HG02943 (cell line): ENCODE measurements at regions not wholly inside any gene's neighbourhood (a gene's known extent, or its start where the extent isn't known, plus 50 kb on each side); places are given as distances from the start of the nearest gene placed in this dataset.

ENCODE experiments used
- ATAC-seq: cut with Tn5 transposase; IDR thresholded peaks from one replicate; pipeline ENCODE4 v1.9.1; 2021; ENCODE audit warnings: mild to moderate bottlenecking, low read depth, moderate library complexity; ENCODE audit not compliant: unreplicated experiment

DNA sequence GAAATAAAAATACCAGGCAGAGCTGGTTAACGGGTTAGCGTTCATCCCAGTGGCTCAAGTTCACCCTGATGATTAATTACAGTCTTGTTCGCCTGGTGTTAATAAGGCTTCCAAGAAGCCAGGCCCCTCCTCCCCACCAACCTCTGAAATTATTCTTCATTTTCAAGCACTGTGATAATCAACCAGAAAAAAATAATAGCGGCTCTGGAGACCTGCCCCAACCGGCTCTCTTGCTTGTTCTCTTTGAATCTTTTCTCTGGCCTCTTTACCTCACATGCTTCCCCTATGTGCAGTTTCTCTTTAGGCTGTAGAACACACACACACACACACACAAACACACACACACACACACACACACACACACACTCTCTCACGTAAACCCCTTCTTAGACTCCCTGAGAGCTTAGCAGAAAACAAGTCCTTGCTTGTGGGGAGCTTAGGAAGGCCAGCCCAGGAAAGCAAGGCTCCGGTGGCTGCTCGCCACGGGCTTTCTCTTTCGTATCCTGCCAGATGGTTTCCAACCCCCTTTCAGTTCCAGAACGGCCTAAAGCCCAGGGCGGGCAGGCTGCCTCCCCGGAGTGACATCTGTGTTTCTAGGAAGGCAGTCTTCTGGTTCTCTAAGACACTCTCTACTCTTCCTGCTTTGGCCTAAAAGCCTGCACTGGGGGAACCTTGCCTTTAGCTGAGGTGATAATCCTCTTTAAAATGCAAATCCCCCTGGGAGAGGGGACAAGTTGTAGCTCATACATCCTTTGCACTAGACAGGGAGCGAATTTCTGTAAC lies 106.4 kb upstream of the SESN3 start:
- ATAC-seq, result peak; percentile 91

DNA sequence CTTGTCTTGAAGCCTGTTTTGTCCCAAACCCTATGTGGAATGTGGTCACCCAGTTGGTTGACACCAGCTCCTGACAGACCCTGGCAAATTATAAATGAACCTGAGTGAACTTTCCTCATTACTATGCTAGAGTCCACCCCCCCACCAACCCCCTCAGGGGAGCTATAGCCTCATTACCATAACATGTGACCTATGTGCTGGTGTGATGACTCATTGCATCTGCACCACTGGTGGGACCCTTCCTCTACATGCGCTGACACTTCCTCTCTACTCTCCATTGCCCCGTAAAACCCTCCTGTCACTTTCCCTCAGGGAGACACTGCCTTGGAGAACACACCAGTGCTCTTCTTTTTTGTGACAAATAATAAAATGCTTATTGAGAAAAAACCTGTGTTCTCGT lies 105.0 kb upstream of the SESN3 start:
- ATAC-seq, result no peak

DNA sequence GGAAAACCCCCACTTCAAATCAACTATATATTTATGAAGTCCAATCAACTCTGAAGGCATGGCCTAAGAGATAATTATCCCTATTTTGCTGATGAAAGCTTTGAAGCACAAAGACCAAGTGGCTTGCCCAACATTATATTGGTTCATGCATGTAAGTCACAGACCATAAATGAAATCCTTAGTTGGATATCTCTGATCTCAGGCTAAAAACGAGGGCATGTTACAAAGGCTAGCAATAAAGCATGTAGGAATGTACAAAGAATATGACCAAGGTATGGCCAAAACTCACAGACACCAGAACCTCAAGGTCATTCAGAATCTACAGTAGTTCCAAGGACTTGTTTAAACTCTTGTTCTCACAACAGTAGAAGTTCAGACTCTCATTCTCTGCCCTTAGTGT lies 100.2 kb upstream of the SESN3 start:
- no peak for ATAC-seq

DNA sequence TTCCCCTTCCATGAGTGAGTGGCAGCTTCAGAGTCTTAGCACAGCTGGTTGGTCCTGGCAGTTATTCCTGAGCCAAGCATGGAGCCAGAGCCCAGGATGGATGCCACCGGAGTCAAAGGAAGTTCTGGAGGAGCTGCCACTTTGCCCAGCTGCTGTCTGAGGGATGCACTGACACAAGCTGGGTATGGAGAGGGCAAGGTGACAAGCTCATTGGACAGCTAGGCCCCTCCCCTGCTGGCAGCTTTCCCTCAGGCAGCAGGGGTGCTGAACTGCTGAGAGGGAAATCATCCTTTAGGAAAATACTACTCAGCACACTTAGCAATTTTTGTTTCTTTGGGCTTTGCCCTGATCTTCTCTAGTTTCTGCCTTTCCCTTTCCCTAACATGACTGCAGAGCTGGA lies 99.3 kb upstream of the SESN3 start:
- ATAC-seq, result no peak

DNA sequence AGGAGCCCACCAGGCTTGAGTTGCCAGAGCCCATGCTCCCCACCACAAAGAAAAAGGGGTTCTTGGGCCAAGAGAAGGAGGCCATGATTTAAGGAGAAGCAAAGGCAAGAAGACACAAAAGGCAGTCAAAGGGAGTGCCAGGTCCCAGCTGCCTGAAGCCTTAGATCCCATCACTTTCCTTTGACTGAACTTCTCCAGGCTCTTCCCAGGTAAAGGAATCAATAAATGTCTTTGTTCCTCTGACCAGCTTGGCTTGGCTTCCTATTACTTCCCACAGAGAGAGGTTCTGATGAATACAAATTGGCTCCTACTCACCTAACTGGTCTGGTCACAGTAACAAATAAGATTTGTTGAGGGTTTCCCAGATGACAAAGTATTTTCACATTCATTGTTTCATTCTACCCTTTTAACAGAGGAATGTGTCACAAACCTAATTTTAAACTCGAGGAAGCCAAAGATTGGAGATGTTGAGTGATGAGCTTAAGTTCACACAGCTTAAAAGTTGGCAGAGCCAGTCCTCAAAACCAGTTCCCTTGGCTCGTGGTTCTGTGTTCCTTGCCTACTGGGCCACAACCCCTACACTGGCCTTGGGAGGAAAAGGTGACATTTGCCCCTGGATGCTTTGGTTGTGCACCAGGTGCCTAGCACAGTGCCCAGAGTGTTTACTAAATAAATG lies 96.4 kb upstream of the SESN3 start:
- no peak for ATAC-seq

DNA sequence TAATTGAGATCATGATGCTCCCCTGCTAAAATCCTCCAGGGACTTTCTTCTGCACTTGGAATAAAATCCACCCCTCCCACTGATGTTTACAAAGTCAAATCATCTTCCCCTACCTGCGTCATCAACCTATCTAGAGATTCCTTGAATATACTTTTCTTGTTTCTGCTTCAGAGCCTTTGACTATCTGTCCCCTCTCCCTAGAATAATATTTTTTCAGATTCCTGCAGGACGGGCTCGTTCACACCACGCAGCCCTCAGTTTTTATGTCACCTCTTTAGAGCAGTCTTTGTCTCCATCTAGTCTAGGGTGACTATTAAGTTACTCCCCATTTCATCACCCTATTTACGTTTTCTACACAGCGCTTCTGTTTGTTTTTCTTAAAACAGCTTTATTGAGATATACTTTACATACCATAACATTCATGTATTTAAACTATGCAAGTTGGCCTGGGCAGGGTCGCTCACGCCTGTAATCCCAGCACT lies 94.8 kb upstream of the SESN3 start:
- ATAC-seq, result no peak

DNA sequence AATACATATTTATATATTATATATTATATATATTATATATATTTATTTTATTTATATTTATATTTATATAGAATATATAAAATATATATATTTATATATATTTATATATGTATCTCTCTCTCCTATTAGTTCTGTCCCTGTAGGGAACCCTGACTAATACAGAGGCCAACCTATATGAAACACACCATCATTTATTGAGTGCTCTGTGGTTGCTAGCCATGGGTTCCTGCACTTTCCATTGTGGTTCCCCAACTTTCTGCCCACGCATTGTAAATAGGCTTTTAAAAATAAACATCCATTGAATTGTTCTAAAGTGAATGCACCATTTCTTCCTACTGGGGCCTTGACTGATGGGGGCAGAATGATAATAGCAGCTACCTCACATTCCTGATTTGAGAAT lies 93.8 kb upstream of the SESN3 start:
- no peak for ATAC-seq

DNA sequence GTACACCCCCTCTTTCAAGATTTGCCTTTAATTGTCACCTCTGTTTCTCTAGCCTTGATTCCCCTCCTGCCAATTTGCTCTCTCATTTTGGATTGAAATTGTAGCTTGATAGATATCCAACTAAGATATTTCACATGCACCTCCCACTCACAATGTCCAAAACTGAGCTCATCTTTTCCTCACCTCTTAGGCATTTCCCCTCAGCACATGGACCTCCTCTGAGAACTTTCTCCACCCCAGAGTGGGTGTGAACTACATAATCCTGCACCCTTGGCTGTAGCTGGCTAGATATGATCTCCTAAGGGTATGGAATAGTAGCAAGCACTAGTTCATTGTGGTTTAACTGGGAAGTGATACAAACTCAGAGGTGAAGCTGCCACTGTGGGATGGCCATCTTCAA lies 91.5 kb upstream of the SESN3 start:
- ATAC-seq, result no peak

DNA sequence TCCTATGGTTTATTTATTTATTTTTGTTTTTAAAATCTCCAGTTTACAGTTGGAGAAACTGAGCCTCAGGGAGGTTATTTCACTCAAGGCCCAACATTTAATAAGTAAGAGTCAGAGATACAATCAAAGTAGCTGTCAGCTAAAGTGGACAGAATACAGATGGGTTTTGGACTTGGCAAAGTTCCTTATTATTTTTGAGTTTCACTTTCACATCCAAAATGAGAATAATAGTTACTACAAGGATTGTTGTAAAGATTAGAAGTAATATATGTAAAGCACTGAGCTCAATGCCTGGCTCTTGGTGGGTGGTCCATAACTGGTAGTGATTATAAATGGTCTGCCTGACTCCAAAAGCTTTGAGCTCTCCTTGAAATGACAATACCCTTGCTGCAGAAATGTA lies 87.5 kb upstream of the SESN3 start:
- ATAC-seq, result no peak

DNA sequence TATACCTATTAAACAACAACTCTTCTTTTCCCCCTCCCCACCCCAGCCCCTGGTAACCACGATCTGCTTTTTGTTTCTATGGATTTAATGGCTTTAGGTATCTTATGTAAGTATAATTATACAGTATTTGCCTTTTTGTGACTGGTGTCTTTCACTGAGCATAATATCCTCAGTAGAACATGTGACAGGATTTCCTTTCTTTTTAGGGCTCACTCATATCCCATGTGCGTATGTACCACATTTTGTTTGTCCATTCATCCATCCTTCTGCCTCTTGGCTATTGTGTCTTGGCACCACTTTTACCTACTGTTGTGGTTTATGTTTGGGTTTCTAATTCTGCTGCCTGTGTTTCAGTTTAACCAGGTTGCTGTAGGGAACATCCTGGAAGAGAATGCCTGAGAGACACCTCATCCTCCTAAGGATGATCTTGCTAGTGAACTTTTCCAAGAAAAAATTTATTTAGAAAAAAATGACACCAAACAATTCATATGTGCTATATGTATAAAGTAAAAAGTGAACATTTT lies 77.6 kb upstream of the SESN3 start:
- ATAC-seq, result no peak

DNA sequence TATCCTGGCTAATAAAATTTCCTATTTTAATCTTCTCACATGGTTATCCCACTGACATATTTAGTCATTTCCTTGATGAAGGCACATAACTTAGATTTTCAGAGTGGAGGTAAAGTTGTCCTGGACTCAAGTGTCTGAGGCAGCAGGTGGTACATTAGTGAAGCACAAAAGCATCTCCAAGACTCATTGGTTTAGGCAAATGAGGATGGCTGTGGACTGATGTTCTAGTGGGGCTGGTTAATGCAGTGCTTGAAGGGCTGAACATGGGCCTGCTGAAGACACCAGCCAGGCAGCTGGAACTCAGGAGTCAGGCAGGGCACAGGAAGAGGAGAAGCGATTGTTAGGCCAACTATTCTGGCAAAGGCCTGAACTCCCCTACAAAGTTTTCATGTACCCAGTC lies 76.3 kb upstream of the SESN3 start:
- no peak for ATAC-seq

DNA sequence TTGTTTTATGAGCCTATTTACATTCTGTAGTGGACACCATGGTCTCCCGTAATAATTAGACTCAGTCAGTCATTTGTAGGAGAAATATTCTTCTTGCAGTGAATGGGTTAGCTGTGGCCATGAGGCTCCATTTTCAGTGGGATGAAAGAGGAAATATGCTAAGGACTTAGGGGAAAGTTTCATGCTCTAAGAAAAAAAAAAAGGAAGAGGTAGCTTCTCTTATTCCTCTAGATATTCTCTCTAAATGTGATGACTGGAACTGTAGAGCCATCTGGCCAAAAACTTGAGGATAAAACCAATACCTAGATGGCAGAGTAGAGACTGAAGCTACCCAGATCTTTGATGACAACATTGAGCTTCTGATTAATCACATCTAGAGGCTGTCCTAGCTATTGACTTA lies 75.8 kb upstream of the SESN3 start:
- no peak for ATAC-seq

DNA sequence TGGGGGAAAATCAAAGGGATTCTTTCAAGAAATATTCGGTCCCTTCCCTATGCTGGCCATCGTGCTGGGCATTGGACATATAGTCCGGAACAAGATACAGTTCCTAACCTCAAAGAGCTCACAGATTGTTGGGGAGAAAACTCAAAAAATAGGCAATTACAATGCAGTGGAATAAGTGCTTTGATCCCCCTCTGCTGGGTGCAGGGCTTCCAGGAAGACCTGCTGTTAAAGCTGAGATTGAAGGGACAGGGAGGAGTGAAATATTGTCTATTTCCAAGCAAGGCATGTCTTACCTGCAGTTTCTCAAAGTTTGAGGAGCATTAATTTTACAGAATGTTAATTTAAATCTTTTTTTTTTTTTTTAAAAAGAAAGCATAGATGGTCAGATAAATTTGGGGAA lies 75.1 kb upstream of the SESN3 start:
- no peak for ATAC-seq

DNA sequence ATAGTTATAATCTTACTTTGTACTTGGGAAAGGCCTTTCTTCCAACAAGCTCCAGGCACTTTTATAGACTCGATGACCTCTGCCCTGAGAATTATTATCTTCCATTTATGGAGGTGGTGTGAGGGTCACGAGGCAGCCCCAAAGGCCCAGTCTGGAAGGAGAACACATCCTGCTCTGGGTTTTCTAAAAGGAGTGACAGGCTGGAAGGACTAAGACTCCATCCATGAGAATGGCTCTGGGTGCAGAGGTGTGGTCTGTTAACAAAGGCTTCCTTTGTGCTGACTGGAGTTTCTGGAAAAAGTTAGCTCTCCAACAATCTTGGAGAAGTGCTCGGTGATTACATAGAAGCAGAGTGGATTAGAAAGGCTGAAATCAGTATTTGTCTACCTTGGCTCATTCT lies 74.7 kb upstream of the SESN3 start:
- no peak for ATAC-seq

DNA sequence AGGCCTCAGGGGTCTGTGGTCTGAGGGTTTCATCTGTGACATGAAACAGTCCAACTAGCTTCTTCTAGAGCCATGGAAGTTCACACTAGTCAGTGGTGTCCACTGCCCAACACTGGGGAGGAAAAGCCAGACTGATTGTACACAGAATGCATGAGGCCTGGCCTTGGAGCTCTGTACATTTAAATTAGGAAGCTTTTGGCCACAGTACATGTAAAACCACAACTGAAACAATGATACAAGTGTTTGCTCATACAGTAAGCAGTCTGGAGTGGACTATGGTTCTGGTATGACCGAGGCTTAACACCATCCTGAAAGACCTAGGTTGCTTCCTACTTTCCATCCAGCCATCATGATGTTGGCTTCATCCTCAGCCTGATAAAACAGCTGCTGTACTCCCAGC lies 73.8 kb upstream of the SESN3 start:
- no peak for ATAC-seq

DNA sequence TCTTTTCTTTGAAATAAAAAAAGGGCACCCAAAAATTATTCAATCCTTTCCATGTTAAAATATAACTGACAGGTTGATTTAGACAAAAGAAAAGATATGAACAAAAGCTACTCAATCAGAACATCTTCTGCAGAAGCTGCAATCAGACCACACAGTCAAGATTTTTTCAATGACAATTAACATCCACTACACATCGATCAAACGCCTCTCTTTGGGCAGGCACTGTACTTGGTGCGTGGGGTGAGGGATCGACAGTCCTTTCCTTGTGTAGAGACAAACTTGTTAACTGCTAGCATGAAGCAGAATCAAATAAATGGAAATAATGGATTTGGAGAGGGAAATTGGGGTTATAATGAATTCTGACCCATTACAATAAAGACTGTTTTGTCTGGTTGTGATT lies 71.2 kb upstream of the SESN3 start:
- no peak for ATAC-seq

DNA sequence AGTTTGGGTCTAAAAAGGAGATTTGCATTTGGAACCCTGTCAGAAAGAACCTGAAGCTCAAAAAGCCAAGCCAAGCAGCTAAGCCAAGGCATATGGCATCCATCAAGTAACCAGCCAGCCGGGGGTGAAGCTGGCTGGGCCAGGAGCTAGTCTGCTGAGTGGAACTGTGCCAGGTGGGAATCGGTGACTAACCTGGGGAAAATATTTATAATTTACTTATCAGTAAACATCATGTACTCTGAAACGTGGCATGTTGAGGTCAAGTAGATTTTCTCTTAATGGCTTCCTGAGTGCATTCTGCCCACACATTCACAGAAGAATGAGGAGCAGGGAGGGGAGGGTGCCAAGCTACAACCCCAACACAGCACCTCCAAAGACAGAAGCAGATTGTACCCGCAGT lies 70.5 kb upstream of the SESN3 start:
- ATAC-seq, result no peak

DNA sequence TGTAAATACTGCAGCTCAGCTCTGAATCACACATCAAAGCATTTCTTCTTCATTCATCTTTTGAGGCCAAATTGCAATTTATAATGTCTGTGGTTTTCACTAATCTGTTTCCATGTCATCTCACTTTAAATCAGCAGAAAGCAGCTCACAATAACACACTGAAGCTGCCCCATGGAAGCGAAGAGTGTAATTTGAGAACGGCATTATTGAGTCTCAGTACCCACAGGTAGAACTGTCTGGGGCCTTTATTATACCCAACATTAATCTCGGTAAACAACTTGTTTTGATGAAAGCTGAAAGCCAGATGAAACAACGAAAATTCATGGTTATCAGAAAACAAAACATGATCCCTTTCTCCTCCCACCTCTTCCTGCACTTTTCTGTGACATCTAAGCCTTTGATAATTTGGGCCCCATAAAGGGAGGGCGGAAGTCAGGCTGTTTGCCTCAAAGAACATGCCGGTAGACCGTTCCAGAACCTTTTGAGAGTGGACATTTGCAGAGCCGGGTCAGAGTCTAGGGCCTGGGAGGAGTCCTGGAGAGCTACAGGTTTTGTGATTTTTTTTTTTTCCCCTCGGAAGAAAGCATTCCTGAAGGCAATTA lies 68.2 kb upstream of the SESN3 start:
- no peak for ATAC-seq

DNA sequence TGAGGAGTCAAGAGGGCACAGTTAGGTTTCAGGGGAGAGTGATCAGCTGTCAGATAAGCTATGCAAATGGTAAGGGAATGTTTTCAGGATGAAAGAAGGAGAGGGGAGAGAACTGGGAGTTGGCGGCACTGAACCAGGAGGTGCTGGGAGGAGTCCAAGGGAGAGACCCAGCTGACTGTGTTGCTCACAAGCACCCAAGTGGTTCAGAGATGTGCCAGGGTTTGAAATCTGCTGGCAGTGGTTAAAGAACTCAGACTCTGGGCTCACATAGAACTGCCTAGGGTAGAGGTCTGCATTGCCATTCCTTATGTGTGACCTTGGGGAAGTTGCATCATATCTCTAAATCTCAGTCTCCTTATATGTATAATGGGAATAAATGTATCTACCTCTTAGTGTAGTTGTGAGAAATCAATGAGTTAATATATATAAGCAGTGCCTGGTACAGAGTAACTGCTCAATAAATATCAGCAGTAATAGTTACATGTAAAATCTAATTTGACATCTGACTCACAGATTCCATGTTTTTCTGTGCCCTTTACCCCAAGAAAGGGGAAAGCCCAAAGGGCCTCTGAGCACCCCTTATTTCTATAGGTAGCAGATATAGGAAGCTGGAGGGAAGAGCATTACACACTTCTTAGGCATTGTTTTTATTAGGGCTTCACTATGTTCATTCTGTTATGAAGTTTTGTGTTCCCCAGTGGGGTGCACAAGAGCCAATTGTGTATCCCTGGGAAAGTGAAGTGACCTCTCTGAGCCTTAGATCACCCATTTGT lies 66.9 kb upstream of the SESN3 start:
- ATAC-seq, result no peak

DNA sequence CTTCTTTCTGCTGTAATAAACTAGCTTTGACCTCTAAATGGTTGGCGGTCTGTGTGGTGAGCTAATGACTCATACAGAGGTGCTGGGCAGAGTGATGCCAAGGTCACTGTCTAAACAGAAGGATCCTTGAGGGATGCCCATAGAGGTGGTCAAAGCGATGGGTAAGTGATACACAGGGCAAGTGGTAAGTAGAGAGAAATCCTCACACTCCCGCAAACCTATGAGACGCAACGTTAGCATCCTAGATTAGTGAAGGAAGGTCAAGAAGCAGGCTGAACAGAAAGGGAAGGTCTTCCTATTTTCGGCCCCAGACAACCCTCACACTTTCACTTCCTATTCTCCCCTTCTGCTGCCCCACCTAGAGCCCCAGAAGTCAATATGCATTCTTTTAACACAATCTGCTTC lies 65.6 kb upstream of the SESN3 start:
- peak; percentile 95 for ATAC-seq

DNA sequence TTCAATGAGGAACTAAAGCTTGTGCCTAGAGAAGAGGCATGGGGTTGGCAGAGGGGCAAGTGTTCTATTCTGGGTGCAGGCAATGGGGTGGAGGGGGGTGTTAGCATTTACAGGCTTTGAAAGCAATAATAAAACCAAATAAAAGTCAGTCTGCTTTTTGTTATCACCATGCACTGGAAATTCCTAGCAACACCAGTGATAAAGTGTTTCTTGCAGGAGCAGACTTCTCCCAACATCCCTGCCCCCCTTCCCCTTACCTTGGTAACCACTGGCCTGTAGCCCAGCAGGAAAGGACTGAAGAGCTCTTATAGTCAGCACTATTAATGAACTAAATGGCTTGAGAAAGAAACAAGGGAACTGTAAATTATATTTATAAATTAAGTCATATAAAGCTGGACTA lies 65.2 kb upstream of the SESN3 start:
- peak; percentile 5 for ATAC-seq
